COLO668 (cell line): ENCODE measurements at regions not wholly inside any gene's neighbourhood (a gene's known extent, or its start where the extent isn't known, plus 50 kb on each side); places are given as distances from the start of the nearest gene placed in this dataset.
"Not testable (repeated sequence)": the region's sequence is repeated elsewhere in the genome, so short reads cannot be mapped to it uniquely, and the experiment has no call there.

Experiments
- DNase-seq: peaks from one replicate; lab custom pipeline; 2025; ENCODE audit not compliant: unreplicated experiment; lab: John Stamatoyannopoulos, UW

DNA sequence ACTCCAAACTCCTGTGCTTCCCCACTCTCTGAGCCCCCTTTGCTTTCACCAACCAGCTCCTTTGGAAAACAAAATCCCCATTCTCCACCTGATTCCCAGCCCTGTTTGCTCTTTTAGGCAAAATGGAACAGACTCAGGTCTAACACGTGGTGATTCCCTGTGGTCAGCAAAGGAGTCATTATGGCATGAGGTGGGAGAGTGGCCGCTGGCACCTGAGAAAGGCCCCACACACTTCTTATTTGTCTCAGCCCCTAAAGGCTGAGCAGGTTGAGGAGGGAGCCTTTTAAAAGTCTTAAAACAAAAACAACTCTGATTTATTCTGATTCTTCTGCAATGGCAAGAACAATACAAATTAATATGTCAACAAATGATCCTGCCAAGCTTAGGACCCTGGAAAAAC lies 401.2 kb downstream of the TNS1 start:
- no peak for DNase-seq

DNA sequence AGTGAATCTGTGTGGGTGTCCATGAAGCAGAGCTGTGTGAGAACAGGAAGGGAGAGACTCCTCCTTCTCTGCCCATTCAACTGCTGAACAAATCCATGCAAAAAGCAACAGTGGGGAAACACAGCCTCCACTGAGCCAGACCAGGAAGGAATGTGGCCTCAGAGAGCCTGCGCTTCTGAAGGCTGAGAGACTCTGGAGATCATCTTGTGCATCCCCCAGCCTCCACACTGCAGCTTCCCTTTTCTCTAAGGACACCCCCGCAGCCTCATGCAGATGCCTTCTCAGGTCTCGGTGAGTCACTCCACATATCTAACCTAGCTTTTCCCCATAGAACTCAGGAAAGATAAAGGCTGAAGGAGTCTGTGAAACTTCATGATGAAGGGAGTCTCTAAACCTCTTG lies 402.9 kb downstream of the TNS1 start:
- DNase-seq = no peak

DNA sequence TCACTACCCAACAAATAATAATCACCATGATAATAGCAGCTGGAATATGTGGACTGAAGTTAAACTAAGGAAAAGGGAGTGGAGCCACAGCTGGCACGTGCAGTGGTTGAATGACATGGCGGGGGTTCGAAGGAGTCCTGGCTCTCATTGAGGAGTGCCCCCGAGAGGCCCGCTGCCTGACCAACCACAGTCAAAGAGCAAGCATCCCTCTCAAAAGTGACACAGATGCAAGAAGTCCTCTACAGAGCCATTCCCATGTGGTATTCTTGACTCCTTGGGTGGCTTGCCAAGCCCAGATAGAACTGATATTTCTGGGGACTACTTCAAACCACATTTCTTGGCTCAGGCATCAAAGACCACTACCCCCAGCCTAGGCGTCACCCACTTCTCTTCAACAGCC lies 405.1 kb downstream of the TNS1 start:
- no peak for DNase-seq

DNA sequence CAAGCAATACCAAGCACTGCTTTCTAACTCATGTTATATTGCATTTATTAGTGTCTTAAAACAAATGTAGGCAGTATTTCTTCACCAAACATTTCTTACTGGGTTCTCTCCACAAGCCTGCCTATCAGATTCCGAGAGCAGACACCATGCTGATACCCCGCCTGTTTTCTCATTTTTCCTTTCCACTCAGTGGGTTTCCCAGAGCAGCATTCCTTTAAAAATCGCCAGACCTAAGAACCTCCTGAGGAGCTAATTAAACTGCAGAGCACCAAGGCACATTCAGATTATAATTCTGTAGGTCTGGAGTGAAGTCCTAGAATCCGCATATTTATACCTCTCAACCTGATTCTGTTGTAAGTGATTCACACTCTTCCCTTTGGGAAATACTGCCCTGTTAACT lies 405.6 kb downstream of the TNS1 start:
- DNase-seq = no peak

DNA sequence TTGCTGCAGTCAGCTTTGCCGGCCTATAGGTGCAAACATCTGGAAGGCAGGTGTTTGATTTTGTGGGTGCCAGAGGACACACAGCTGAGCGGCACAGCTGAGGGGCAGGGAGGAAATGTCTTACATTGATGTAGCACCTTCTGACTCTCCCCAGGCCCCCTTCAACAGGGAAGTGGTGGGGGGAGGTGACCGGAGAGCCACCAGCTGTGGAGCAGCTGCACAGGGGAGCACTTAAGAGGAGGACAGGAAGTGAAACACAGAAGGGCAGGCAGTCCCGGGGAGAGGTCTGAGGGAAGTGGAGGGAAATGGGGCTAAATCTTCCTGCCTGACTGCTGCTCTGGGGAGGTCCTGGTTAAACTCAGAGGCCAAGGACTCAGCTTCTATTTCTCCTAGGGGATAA lies 409.1 kb downstream of the TNS1 start:
- peak; percentile 40 for DNase-seq

DNA sequence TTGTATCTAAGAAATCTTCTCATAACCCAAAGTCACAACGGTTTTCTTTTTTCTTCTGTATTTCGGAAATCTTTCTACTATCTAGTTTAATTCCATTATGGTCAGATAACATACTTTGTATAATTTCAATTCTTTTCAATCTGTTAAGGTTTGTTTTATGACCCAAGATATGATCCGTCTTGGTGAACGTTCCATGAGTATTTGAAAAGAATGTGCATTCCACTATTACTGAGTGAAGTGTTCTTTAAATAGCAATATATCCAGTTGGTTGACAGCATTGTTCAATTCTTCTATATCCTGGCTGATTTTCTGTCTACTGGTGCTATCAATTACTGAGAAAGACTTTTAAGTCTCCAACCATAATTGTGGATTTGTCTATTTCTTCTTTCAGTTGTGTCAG lies 414.5 kb downstream of the TNS1 start:
- DNase-seq = no peak

DNA sequence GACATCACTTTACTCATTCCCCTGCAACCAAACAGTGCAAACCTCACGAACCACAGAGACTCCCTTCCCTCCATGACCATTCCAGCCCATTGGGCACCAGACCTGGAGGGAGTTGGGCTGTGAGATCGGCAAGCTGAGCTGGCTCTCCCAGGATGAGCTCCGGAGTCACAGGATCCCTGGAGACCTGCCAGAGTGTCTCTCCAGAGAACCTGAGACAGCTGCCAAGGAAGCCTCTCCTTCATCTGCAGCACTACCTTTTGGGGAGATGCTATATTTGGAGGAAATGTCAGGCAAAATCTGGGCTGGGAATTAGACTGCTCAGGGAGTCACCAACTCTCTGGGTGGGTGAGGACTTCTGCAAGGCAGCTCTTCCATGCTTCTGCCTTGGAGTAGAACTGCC lies 417.4 kb downstream of the TNS1 start:
- no peak for DNase-seq

DNA sequence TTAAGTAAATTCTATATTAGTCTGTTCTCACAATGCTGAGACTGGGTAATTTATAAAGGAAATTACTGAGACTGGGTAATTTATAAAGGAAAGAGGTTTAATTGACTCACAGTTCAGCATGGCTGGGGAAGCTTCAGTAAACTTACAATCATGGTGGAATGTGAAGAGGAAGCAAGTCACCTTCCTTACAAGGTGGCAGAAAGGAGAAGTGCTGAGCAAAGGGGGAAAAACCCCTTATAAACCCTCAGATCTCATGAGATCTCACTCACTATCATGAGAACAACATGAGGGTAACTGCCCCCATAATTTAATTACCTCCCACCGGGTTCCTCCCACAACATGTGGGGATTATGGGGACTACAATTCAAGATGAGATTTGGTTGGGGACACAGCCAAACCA lies 422.4 kb downstream of the TNS1 start:
- not testable (repeated sequence) for DNase-seq

DNA sequence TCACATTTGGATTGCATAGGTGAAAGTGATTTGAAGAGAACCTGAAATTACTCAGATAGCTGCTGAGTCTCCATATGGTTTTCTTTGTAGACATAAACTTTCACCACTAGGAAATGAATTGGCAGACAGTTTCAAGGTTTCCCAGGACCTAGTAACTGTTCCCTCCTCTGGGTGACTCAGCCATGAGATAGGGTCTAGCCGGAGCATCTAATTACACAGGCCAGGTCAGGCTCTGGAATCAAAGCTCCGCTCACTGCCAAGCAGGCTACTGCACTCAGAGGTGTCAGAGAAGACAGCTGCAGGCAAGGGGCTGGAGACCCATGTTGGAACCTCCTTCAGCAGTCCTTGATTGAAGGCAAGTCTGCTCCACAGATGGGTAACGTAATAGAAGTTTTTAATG lies 429.2 kb downstream of the TNS1 start:
- no peak for DNase-seq

DNA sequence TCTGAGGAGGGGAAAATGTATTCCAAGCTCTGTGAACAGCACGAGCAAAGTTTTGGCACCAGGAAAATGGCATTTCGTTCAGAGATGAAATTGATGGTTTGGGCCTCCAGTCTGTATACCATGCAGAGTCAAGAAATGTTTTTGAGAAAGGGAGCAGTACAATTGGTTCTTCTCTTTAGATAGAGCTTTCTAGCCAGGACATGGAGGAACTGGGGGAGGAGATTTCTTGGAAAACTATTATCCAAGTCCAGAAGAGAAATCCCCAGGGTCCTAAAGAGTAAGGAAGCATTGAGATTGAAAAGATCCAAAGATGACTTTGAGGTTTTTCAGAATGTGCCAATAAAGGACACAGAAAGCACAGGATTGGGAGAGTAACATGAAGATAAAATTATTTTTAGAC lies 432.4 kb downstream of the TNS1 start:
- no peak for DNase-seq

DNA sequence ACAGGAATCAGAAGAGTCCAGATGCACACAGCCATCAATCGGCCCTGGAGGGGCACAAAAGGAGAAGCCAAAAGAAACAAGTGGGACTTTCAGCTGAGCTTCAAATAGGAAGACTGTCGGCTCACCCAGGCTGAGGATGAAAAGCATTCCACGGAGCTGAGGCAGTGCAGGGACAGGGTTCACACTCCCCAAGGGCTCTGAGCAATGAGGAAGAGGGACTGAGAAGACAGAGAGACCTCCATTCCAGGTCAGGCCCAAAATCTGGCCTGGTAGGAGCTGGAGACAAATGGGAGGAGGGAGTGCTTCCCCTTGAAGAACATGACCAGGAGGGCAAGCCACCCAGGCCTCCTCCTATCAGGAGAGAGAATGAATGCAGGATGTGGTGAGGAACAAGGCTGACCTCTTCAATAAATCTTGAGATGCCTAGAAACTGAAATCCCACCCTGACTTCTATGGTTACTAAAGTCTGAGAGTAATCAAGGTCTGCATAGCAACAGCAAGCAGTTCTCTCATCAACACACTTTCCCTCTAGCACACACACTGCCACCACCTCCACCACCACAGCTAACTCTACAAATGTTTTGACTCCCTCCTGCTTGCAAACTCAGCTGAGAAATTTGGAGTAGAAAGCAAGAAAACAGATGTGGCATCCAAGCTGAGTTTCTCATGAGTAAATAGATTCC lies 434.4 kb downstream of the TNS1 start:
- no peak for DNase-seq

DNA sequence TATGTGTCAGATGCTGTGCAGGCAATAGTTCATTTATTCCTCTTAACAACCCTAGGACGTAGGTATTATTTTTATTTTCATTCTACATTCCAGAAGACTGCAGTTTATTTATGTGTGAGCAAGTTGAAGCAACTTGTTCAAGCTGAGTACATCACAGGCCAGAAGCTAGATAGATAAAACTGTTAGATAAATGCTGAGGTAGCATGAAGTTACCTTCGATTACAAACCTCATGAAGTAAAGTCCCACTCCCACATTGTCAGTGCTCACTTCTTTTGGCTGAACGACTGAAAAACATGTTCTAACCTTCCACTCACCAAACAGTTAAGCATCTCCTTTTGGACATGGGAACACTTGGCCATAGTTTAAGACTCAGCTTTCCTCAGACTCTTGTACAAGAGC lies 439.2 kb downstream of the TNS1 start:
- no peak for DNase-seq

DNA sequence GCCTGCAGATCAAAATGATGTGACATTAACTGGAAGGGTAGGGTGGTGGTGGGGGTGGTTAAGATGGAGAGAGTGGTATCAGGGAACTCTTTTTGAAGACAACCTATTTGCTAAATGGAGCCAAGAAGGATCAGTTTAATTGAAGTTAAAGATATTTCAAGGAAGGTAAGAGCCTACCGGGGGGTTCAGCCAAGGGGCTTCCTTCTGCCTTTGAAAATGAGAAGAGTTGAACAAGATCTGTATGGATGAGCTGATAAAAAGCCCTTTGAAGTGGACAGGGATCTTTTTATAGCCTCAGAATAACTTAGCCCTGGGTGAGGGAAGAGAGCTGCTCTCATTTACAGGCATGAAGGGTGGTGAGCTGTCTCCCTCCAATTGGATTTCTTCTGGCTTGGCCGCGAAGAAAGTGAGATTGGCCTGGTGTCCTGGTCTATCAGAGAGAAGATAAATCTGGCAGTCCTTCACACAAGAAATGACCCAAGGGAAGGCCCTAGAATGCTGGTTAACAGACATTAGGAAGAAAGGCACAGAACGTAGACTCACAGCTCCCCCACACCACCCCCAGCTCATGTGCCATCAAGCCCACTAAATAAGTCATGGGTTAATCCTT lies 439.8 kb downstream of the TNS1 start:
- no peak for DNase-seq

DNA sequence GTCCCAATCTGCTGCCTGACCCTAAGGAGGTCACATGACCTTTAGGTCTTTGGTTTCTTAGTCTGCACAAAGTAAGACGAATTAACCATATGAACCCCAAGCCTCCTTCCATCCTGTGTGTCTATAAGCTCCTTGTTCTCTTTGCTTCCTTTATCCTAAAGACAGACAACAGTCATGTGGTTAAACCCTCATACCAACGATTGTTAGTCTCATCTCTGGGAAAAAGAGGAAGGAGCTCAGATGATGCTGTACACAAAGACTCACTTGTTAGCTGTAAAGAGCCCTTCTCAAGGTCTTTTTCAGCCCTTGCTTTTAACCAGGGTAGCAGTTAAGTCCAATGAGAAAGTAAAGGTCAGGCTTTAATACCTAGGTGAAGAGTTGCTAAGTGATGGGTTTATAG lies 443.7 kb downstream of the TNS1 start:
- DNase-seq = no peak

DNA sequence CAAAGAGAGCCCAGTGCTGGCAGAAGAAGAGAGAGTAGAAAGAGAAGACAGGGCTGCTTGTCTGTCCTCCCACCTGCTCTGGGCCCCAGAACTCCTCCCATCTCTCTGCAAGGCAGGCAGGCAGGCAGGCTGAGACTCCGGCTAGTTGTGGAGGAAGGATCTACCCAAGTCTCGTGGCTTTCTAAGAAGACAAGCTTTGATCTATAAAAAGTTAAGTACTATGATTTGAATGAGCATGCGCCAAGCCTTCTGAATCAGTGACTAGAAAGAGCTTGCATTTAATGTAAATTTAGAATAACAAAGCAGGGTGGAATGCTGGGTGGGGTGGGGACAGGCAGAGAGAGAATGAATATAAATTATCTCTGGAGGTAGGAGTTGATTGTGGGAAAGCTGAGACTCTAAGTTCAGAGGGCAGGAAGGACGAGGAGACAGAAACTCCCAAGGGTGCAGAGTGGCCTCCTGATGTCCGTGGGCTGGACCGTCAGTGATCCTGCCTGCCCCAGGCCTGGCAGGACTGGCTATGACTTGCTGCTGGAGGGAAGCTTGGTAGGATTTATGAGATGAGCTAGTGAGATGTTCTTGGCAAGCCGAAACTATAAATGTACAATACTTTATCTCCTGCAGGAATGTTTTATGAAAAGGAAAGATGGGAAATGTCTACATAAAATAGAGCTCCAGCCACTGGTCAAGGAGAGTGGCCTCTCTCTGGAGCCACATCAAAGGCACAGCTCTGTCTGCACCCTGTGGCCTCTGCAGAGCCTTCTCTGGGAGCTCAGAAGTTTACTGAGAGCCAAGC lies 447.5 kb downstream of the TNS1 start:
- DNase-seq = no peak

DNA sequence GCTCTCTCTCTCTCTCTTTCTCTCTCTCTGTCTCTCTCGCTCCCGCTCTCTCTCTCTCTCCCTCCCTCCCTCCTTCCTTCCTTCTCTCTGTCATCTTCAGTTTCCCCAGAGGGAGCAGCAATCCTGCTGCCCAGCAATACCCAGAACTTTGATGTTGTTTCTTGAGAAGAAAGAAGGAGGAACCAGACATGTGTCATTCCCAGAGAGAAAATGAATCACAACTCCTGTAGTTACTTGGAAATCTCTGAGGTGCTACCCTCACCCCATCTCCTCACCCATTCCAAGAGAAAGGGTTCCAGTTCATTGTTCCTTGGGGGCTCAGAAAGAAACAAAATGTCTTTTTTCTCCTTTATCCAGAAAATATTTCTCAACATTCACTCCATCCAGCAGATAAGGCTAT lies 449.1 kb downstream of the TNS1 start:
- no peak for DNase-seq

DNA sequence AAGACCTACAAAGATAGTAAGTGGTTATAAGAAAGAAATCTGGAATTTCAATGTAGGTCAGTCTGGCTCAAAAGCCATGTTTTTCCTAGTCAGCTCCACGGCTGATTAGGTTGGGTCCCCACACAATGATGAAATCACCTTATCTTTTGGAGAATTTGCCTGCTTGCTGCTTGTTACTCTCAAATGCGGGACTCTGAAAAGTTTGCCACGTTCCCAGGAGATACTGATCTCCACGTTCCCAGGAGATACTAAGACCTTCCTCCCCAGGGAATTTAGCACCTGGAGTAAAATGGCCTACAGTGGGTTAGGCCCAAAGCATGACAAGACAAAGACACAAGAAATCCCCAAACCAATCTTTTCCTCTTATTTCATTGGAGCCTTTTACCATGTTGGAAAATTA lies 449.6 kb downstream of the TNS1 start:
- DNase-seq = no peak

DNA sequence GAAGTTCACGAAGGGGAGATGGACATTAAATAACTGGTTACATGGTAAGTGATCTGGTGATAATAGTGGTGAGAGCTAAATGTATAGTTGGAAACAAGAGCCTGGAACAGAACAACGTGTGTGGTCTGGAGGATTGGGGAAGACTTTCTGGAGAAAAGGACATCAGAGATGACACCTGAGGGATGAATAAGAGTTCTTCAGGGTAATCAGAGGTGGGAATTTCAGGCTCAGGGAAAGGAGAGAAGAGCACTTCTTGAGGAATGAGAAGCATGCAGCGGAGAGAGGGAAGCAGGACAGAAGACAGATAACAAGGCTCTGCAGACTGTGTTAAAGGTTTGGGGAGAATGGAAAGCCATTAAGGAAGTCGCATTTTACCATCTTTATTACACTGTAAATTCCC lies 450.7 kb downstream of the TNS1 start:
- no peak for DNase-seq

DNA sequence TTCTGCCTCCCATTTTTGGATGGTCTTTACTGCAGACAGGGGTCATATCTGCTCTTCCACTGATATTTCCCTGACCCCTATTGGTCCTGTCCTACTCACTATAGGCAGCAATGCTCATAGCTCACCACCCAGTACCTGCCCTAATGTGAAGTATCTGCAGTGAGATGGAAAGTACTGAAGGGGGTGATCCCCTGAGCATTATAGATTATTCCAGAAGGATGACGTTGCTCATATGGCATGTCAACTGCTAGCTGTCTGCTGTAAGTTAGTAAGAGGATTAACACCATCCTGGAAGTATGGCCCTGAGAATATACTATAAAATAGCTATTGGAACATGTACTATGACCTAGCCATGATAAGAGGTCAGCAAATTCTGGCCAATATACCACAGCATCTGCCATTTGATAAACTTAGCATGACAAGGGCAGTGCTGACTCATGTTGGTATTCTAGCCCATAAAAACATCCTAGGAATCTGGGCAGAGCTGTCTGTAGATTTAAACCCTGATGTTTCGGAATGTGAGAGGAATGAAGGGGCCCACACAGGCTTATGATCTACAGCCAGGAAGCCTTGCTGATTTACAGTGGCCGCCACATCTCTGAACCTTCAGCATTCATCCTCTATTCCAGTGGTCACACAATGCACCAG lies 451.4 kb downstream of the TNS1 start:
- no peak for DNase-seq

DNA sequence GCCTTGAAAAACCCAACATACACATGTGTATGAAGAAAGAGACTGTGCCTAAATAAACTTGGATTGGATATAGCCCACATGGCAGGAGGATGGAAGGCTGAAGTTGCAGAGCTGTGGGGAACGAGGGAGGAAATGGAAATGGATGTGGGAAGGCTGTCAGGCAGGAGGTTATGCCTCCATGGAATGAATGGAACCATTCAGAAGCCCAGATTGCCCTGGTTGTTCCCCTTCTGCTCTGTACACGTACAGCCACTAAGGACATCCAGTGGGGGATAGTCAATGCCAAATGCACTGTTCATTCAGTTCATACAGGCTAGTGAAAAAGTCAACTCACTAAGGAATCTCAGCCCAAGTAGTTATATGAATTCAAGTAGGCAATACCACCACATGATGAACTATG lies 463.7 kb downstream of the TNS1 start:
- DNase-seq = no peak

DNA sequence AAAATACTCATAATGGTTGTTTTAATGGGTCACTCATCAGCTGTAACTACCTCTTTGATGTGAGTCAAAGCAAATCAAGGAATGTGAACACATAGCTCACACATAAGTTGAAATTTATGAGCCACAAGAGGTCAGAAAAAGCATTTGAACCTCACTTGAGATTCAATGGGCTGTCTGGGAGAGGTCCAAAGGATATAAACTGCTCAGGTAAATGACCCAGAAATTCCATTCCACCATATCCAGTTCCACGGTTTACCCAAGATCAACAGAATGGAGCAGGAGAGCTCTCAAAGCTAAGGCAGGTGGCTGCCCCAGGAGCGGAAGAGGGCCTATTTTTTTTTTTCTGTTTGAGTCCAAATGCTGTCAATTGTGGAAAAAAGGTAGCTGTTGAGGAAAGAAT lies 464.1 kb downstream of the TNS1 start:
- no peak for DNase-seq
